ENCODE measurements at regions not wholly inside any gene's neighbourhood (a gene's known extent, or its start where the extent isn't known, plus 50 kb on each side); places are given as distances from the start of the nearest gene placed in this dataset.

GRCh38 chr13:62643799-62644524 is 1228.3 kb upstream of the PCDH20 start:
- TF ChIP-seq IRF4 (IDR thresholded peaks at IDR 0.05; ENCODE audit: low read depth, low read length) (no peak), POLR2A (IDR thresholded peaks at IDR 0.05; ENCODE audit: low read depth, low read length) (no peak), ZBED1 (IDR thresholded peaks at IDR 0.05; ENCODE audit: borderline replicate concordance) (no peak), CTCF (IDR thresholded peaks at IDR 0.05 in 2 of 3, conservative IDR thresholded peaks at IDR 0.05 in 1 of 3; ENCODE audit: control insufficient read depth in 2 of 3, extremely low read depth in 1 of 3, insufficient read depth in 1 of 3, low read depth in 3 of 3, low read length in 3 of 3) (no peak), SP1 (IDR thresholded peaks at IDR 0.05; ENCODE audit: low read depth, low read length) (no peak), POLR2AphosphoS5 (IDR thresholded peaks at IDR 0.05; ENCODE audit: low read length) (no peak), CBFB (IDR thresholded peaks at IDR 0.05; ENCODE audit: low read depth) (no peak), RCOR1 (conservative IDR thresholded peaks at IDR 0.05; ENCODE audit: low read depth, low read length) (no peak)
- TF ChIP-seq, protein P1, sequence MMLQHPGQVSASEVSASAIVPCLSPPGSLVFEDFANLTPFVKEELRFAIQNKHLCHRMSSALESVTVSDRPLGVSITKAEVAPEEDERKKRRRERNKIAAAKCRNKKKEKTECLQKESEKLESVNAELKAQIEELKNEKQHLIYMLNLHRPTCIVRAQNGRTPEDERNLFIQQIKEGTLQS (IDR thresholded peaks at IDR 0.05; ENCODE audit: borderline replicate concordance, extremely low read depth, low read depth, low read length), result no peak
- TF ChIP-seq, protein P2, sequence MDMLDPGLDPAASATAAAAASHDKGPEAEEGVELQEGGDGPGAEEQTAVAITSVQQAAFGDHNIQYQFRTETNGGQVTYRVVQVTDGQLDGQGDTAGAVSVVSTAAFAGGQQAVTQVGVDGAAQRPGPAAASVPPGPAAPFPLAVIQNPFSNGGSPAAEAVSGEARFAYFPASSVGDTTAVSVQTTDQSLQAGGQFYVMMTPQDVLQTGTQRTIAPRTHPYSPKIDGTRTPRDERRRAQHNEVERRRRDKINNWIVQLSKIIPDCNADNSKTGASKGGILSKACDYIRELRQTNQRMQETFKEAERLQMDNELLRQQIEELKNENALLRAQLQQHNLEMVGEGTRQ (IDR thresholded peaks at IDR 0.05; ENCODE audit: borderline replicate concordance, low read depth, low read length), result no peak
